ENCODE measurements at regions not wholly inside any gene's neighbourhood (a gene's known extent, or its start where the extent isn't known, plus 50 kb on each side); places are given as distances from the start of the nearest gene placed in this dataset.

DNA sequence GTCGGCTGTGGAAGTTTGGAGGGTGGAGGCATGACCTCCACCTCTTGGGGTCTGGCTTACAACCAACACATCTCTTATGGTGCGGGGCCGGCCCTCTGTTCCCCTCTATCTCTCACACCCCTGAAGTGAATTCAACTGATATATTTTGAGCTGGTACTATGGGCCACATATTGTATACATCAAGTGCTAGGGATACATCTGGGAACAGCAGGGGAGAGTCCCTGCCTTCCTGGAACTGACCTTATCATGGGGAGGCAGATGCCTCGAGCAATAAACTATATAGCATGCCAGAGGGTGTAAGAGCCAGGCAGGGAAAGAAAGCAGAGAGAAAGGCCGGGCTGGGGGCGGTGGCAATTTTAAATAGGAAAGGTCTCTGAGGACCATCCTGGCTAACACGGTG is 60.4 kb upstream of the TRPM1 start:
- intact Hi-C loops (cut with DNase I): no loop called here
- no peaks in the 10 kb centered on the region for H3K4me1 ChIP-seq
- DNase-seq (ENCODE audit: low spot score in 2 of 2): no peak

DNA sequence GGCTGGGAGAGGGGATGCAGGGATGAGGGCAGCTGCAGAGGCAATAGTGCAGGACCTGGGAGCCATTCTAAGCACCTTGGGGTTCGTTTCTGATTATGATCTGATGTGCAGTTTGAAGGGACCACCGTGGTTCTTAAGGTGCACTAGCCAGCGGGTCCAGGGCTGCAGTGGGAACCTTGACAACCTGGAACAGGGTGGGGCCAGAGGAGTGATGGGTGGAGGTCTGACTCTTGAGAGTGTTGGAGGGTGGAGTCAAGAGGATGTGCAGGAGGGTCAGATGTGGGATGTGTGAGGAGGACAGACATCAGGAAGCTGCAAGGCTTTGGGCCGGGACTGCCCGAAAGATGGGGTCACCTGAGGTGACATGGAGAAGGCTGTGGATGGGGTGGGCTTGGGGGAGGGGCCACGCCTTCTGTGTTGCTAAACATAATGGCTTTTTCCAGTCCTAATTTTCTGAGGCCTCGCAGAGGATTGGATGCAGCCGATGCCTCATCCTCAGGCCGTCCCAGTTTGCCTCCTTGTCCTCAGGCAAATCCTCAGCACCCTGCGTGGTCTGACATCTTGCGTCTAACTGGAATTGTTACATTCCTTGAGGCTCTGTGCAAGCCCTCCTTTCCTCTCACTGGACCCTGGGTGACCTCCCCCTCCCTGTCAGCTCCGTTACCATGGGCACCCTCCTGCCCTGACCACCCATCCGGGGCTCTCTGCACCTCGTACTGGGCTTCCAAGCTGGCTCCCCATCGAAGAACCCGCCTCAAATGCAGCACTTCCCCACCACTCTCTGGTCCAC is 61.4 kb upstream of the TRPM1 start:
- no peaks in the 10 kb centered on the region for H3K27me3 ChIP-seq
- H3K9me3 ChIP-seq: no peaks in the 10 kb centered on the region
- H3K4me3 ChIP-seq: no peak overlapping the region
- intact Hi-C loops (cut with DNase I): no loop called here
- H3K4me1 ChIP-seq: no peaks in the 10 kb centered on the region
- DNase-seq (ENCODE audit: low spot score in 2 of 2): no peak
- no peaks in the 10 kb centered on the region for H3K36me3 ChIP-seq
- H3K27ac ChIP-seq: no peak overlapping the region
- TF ChIP-seq, protein P1, sequence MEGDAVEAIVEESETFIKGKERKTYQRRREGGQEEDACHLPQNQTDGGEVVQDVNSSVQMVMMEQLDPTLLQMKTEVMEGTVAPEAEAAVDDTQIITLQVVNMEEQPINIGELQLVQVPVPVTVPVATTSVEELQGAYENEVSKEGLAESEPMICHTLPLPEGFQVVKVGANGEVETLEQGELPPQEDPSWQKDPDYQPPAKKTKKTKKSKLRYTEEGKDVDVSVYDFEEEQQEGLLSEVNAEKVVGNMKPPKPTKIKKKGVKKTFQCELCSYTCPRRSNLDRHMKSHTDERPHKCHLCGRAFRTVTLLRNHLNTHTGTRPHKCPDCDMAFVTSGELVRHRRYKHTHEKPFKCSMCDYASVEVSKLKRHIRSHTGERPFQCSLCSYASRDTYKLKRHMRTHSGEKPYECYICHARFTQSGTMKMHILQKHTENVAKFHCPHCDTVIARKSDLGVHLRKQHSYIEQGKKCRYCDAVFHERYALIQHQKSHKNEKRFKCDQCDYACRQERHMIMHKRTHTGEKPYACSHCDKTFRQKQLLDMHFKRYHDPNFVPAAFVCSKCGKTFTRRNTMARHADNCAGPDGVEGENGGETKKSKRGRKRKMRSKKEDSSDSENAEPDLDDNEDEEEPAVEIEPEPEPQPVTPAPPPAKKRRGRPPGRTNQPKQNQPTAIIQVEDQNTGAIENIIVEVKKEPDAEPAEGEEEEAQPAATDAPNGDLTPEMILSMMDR (IDR thresholded peaks at IDR 0.05): no peak

More for the DNA sequence above, 60.4 kb upstream of the TRPM1 start:
- Histone ChIP-seq H3K4me3 (no peak overlapping the region), H3K36me3 (no peaks in the 10 kb centered on the region), H3K27me3 (no peaks in the 10 kb centered on the region), H3K27ac (no peak overlapping the region), H3K9me3 (no peaks in the 10 kb centered on the region)
- TF ChIP-seq, protein P1 (IDR thresholded peaks at IDR 0.05): no peak

DNA sequence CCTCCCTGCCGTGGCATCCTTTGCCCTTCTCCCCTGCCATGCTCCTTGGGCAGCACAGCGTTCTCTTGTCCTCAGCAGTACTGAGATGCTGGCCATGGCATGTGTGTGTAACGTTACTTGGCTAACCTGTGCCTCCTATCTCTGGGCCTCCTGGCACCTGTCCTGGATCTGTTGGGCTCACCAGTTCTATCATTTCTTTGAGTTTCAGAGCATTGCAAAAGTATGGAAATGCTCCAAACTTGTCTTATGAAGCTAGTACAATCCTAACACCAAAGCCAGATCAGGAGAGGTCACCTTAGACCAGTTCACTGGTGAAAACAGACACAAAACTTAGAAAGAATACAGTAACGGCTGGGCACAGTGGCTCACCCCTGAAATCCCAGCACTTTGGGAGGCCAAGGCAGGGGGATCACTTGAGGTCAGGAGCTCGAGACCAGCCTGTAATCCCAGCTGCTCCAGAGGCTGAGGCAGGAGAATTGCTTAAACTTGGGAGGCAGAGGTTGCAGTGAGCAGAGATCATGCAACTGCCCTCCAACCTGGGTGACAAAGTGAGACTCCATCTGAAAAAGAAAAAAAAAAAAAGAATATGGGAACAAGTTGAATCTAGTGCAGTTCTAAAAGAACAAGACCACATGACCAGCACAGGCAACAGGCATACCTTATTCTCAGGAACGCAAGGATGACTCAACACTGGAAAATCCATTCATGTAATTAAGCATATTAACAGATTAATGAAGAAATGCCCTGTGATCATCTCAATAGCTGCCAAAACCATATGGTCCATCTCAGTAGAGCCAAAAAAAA is 62.4 kb upstream of the TRPM1 start:
- H3K4me3 ChIP-seq: no peak overlapping the region
- TF ChIP-seq, protein P1 (IDR thresholded peaks at IDR 0.05): no peak
- no peaks in the 10 kb centered on the region for H3K36me3 ChIP-seq
- H3K9me3 ChIP-seq: no peaks in the 10 kb centered on the region
- no peak for DNase-seq (ENCODE audit: low spot score in 2 of 2)
- no peaks in the 10 kb centered on the region for H3K27me3 ChIP-seq
- intact Hi-C loops (cut with DNase I): no loop called here
- no peak overlapping the region for H3K27ac ChIP-seq
- no peaks in the 10 kb centered on the region for H3K4me1 ChIP-seq

DNA sequence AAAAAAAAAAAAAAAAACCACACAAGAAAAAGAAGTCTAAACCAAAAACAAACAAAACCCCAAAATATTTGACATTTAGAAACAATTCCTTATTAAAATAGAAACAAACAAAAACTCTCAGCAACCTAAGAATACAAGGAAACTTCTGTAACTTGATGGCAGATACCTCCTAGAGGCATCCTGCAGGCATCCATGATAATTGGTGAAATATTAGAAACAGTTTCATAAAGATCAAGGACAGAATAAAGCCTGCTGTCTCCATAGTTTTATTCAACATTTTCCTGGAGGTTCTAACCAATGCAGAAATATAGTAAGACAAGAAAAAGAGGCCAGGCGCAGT is 63.0 kb upstream of the TRPM1 start:
- H3K27me3 ChIP-seq: no peaks in the 10 kb centered on the region
- H3K4me1 ChIP-seq: no peaks in the 10 kb centered on the region
- H3K27ac ChIP-seq: no peak overlapping the region
- no peak for DNase-seq (ENCODE audit: low spot score in 2 of 2)
- intact Hi-C loops (cut with DNase I): no loop called here
- no peak overlapping the region for H3K4me3 ChIP-seq
- TF ChIP-seq, protein P1 (IDR thresholded peaks at IDR 0.05): no peak
- no peaks in the 10 kb centered on the region for H3K9me3 ChIP-seq
- H3K36me3 ChIP-seq: no peaks in the 10 kb centered on the region

DNA sequence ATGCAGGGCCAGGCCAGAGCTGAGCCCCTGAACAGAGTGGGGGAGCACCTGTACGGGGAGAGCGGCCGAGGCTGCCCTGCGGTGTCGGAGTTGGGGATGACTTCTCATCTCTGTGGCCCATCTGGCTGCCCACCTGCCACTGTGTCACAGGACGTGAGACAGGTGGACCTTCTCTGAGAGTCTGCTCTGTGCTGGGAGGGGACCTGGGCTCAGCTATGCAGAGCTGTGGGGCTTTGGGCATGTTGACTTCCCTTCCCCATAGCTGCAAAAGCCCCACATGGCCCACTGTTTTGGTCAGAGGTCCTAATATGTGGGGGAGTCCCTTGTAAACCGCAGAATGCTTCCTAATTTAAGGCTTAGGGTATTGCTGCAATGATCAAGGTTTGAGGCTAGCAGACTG is 68.0 kb upstream of the TRPM1 start:
- Histone ChIP-seq H3K36me3 (no peaks in the 10 kb centered on the region), H3K4me3 (no peak overlapping the region), H3K4me1 (no peaks in the 10 kb centered on the region), H3K27me3 (no peaks in the 10 kb centered on the region), H3K27ac (no peak overlapping the region), H3K9me3 (no peaks in the 10 kb centered on the region)
- TF ChIP-seq, protein P1 (IDR thresholded peaks at IDR 0.05): no peak
- intact Hi-C loops (cut with DNase I): no loop called here
- DNase-seq (ENCODE audit: low spot score in 2 of 2): no peak

Measured in ascending aorta (tissue), 2 donors.